ENCODE measurements at regions not wholly inside any gene's neighbourhood (a gene's known extent, or its start where the extent isn't known, plus 50 kb on each side); places are given as distances from the start of the nearest gene placed in this dataset.
A peak's percentile ranks its signal among the peaks of the same experiment; 100 is the strongest.

DNA sequence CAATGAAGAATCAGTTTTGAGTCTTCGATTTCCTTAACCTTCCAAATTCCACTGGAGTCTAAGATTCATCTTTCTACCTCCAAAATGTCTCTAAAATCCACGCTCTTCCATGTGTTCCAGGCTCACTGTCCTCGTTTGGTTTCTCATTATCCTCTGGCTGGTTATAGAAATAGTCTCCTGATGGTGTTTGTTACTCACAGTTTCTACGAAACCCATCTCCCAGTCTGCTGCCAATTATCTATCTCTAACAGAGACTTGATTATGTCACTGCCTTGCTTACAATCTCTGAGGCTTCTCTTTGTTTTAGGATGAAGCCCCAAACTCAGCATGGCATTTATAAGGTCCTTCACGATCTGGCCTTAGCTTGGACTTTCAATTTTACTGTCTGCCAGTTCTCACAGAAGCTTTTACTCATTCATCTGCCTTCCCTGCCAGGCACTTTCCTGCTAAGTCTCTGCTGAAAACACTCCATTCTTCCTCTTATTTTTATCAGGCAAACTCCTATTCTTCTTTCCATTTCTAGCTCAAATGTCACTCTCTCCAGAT is 339.6 kb upstream of the SGCD start:
- H3K36me3 ChIP-seq: no peaks in the 10 kb centered on the region
- WGBS, 2 donors: 65 to 66% methylated on average over 5 of the region's 5 CpGs
- no peak overlapping the region for H3K4me3 ChIP-seq
- H3K27me3 ChIP-seq: no peaks in the 10 kb centered on the region
- TF ChIP-seq, protein P1, sequence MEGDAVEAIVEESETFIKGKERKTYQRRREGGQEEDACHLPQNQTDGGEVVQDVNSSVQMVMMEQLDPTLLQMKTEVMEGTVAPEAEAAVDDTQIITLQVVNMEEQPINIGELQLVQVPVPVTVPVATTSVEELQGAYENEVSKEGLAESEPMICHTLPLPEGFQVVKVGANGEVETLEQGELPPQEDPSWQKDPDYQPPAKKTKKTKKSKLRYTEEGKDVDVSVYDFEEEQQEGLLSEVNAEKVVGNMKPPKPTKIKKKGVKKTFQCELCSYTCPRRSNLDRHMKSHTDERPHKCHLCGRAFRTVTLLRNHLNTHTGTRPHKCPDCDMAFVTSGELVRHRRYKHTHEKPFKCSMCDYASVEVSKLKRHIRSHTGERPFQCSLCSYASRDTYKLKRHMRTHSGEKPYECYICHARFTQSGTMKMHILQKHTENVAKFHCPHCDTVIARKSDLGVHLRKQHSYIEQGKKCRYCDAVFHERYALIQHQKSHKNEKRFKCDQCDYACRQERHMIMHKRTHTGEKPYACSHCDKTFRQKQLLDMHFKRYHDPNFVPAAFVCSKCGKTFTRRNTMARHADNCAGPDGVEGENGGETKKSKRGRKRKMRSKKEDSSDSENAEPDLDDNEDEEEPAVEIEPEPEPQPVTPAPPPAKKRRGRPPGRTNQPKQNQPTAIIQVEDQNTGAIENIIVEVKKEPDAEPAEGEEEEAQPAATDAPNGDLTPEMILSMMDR (IDR thresholded peaks at IDR 0.05): no peak
- no peak for TF ChIP-seq EP300 (IDR thresholded peaks at IDR 0.05)
- TF ChIP-seq POLR2AphosphoS5 (IDR thresholded peaks at IDR 0.05): no peak
- no peak for TF ChIP-seq POLR2A (IDR thresholded peaks at IDR 0.05)
- no peak for DNase-seq
- H3K9me3 ChIP-seq: no peaks in the 10 kb centered on the region
- no peak overlapping the region for H3K27ac ChIP-seq
- ATAC-seq (ENCODE audit: low FRiP score in 2 of 2): no peak
- no peaks in the 10 kb centered on the region for H3K4me1 ChIP-seq

DNA sequence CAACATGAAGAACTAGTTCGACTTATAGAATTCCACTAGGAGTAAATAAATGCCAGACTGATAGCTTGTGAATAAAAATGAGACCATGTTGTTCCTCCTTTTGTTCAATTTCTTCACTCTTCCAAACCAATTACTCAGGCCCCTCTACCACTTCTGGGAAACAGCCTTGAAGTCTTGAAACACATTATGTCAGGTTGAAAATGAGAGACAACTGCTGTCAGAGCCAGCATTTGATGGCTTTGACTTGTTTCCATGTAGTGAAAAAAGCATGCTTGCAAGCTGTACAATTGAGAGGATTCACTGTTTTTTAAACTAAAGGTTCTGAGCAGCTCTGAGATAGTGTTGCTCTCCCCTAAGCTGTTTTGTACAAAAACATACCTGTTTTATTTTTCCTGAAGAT is 337.1 kb upstream of the SGCD start:
- WGBS, 2 donors: 83% methylated on average over 1 of the region's 1 CpG
- Histone ChIP-seq H3K27ac (no peak overlapping the region), H3K9me3 (no peaks in the 10 kb centered on the region), H3K36me3 (no peaks in the 10 kb centered on the region), H3K4me1 (no peaks in the 10 kb centered on the region), H3K27me3 (no peaks in the 10 kb centered on the region), H3K4me3 (no peak overlapping the region)
- DNase-seq (no peak), ATAC-seq (ENCODE audit: low FRiP score in 2 of 2) (no peak)
- TF ChIP-seq EP300 (IDR thresholded peaks at IDR 0.05) (no peak), POLR2A (IDR thresholded peaks at IDR 0.05) (no peak), POLR2AphosphoS5 (IDR thresholded peaks at IDR 0.05) (no peak)
- TF ChIP-seq, protein P1 (IDR thresholded peaks at IDR 0.05): no peak

DNA sequence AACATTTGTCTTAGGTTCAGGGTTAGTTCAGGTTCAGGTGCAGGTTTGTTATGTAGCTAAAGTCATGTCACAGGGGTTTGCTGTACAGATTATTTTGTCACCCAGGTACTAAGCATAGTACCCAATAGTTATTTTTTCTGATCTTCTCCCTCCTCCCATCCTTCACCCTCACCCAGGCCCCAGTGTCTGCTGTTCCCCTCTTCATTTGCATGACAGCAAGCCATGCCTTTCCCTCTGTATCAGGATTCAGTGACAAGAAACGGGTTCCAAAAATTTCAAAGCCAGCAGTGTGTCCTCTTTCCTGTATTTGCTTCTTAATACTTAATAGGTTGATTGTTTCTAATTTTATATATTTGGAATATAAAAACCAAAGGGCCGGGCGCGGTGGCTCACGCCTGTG is 330.8 kb upstream of the SGCD start:
- 78 to 86% methylated on average over 5 of the region's 5 CpGs for WGBS, 2 donors
- H3K36me3 ChIP-seq: no peaks in the 10 kb centered on the region
- no peak for ATAC-seq (ENCODE audit: low FRiP score in 2 of 2)
- H3K9me3 ChIP-seq: no peaks in the 10 kb centered on the region
- no peak overlapping the region for H3K4me3 ChIP-seq
- TF ChIP-seq POLR2A (IDR thresholded peaks at IDR 0.05) (no peak), POLR2AphosphoS5 (IDR thresholded peaks at IDR 0.05) (no peak), EP300 (IDR thresholded peaks at IDR 0.05) (no peak)
- TF ChIP-seq, protein P1 (IDR thresholded peaks at IDR 0.05): no peak
- DNase-seq: peak in 1 of 2 donors; percentile 39
- no peaks in the 10 kb centered on the region for H3K4me1 ChIP-seq
- H3K27ac ChIP-seq: no peak overlapping the region
- no peaks in the 10 kb centered on the region for H3K27me3 ChIP-seq

DNA sequence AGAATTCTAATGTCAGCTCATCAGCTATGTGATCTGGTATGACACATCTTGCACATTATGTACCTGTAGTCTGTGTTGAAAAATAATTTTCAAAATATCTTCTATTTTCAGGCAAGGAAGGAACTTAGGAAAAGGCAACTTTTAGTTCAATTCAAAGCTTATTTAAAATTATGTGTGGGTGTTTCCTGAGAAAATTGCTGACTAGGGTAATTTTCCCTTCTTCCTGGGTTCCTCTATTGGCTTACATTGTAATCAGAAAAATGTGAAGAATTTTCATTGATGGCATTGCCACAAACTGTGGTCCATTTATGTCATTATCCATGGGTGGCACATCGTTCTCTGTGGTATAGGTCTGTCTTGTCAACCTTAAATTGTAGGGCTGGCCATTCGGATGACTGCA is 328.7 kb upstream of the SGCD start:
- TF ChIP-seq, protein P1 (IDR thresholded peaks at IDR 0.05): no peak
- no peak for TF ChIP-seq EP300 (IDR thresholded peaks at IDR 0.05)
- no peak for TF ChIP-seq POLR2AphosphoS5 (IDR thresholded peaks at IDR 0.05)
- no peak for TF ChIP-seq POLR2A (IDR thresholded peaks at IDR 0.05)
- no peak overlapping the region for H3K27ac ChIP-seq
- no peak overlapping the region for H3K4me3 ChIP-seq
- no peaks in the 10 kb centered on the region for H3K27me3 ChIP-seq
- DNase-seq (no peak), ATAC-seq (ENCODE audit: low FRiP score in 2 of 2) (no peak)
- H3K4me1 ChIP-seq: no peaks in the 10 kb centered on the region
- H3K9me3 ChIP-seq: no peaks in the 10 kb centered on the region
- no peaks in the 10 kb centered on the region for H3K36me3 ChIP-seq
- 82% methylated on average over 2 of the region's 2 CpGs for WGBS, 2 donors

DNA sequence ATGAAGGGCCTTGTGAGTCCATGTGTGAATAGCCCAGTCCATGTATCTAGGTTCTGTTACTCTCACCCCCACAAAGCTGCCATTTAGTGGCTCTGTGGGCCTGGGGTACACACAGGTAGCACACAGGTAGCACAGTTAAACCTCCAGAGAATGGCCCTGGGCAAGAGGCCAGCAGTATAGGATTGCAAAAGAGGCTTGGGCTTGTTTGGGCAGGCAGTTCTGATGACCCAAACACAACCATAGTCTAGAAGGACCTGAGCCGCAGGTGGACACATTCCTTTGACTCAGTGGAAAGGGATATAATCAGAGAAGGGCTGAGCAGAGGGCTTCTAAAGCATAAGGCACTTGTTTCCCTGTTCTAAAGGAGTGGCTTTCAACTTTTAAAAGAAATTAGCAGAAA is 326.8 kb upstream of the SGCD start:
- ATAC-seq (ENCODE audit: low FRiP score in 2 of 2): no peak
- no peak overlapping the region for H3K27ac ChIP-seq

More for the DNA sequence above, 326.8 kb upstream of the SGCD start:
- Histone ChIP-seq H3K36me3 (no peaks in the 10 kb centered on the region), H3K4me3 (no peak overlapping the region), H3K27me3 (no peaks in the 10 kb centered on the region), H3K4me1 (no peaks in the 10 kb centered on the region), H3K9me3 (no peaks in the 10 kb centered on the region)
- TF ChIP-seq, protein P1 (IDR thresholded peaks at IDR 0.05): no peak
- TF ChIP-seq POLR2A (IDR thresholded peaks at IDR 0.05) (no peak), POLR2AphosphoS5 (IDR thresholded peaks at IDR 0.05) (no peak), EP300 (IDR thresholded peaks at IDR 0.05) (no peak)
- WGBS, 2 donors: 86 to 91% methylated on average over 1 of the region's 1 CpG
- DNase-seq: no peak
